ENCODE measurements at regions not wholly inside any gene's neighbourhood (a gene's known extent, or its start where the extent isn't known, plus 50 kb on each side); places are given as distances from the start of the nearest gene placed in this dataset.

- no peak for TF ChIP-seq CTCF (IDR thresholded peaks at IDR 0.05; ENCODE audit: borderline replicate concordance, insufficient read depth, low read depth, low read length)
These were observed 64.5 kb downstream of the COPS8 start for GRCh38 chr2:237150186-237150585.

DNA sequence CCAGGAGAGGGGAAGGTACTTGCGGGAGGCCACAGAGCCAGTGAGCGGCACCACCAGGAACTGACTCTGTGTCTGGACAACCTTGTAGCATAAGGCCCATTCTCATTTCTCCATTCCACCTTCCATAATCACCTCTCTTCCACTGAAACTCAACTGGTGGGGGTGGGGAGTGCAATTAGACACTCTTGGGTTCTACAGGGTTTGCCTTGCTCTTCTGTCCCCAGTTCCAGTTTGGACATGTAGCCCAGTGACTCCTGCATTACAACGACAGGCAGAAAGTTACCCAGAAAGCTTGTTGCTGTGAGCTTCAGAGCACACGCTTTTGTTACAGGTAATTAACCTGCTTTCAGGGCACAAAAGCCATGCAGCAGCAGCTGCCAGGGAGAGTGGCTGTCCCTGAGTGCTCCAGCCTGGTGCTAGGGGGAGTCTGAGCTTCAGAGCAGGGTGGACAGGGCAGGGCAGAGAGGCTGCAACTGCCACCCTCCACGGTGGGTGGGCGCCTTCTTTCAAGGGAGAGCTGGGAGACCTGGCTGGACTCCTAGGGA is 65.2 kb downstream of the COPS8 start:
- no peak overlapping the region for H3K4me3 ChIP-seq (ENCODE audit: low read depth, low read length)
- no peak for TF ChIP-seq CTCF (IDR thresholded peaks at IDR 0.05; ENCODE audit: borderline replicate concordance, insufficient read depth, low read depth, low read length)

More at GRCh38 chr2:237150186-237150585, 64.5 kb downstream of the COPS8 start:
- no peak overlapping the region for H3K4me3 ChIP-seq (ENCODE audit: low read depth, low read length)

DNA sequence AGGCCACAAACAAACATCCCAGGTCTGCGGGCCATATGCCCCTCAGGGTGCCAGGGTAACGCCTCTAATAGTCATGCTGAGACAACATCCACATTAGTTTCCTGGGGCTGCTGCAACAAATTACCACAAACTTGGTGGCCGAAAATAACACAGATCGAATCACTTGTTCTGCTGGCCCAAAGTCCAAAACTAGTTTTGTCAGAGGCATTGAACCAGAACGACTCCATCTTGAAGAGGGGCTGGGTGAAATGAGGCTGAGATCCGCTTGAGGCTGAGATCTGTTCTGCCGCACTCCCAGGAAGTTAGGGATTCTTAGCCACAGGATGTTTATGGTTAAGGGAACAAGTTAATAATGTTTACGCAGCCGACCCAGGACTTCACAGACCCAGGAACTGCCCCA is 66.7 kb downstream of the COPS8 start:
- TF ChIP-seq CTCF (IDR thresholded peaks at IDR 0.05; ENCODE audit: borderline replicate concordance, insufficient read depth, low read depth, low read length): no peak
- H3K4me3 ChIP-seq (ENCODE audit: low read depth, low read length): no peak overlapping the region

- no peak for TF ChIP-seq CTCF (IDR thresholded peaks at IDR 0.05; ENCODE audit: borderline replicate concordance, insufficient read depth, low read depth, low read length)
- H3K4me3 ChIP-seq (ENCODE audit: low read depth, low read length): no peak overlapping the region
These were observed 67.5 kb downstream of the COPS8 start for GRCh38 chr2:237153181-237153580.

DNA sequence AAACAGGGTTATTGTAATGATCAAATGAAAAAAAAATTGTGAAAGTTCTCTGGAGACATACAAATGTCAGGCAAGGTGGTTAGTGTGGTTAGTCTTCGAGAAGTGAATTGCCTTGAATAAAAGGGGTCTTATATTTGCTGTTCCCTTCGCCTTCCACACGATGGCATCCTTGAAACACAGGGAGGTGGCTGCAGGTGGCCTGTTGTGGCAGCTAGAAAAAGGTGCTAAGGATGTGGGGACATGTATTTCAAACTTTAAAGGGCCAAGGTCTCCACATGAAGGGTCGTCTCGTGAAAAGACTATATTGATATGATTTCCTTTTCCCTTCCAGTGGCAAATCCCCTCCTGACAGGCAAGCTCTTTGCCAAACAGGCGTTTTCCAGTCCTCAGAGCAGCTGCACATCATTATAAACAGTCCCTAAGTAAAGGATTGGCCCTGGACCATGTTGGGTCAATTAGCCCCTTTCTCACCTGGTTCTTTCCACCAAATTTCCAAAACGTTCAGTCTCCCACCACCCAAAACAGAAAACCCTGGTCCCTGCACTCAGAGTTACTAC is 68.5 kb downstream of the COPS8 start:
- H3K4me3 ChIP-seq (ENCODE audit: low read depth, low read length): no peak overlapping the region
- peak; percentile 75; the same call in 1 of the 2 replicates for TF ChIP-seq CTCF (IDR thresholded peaks at IDR 0.05; ENCODE audit: borderline replicate concordance, insufficient read depth, low read depth, low read length)

DNA sequence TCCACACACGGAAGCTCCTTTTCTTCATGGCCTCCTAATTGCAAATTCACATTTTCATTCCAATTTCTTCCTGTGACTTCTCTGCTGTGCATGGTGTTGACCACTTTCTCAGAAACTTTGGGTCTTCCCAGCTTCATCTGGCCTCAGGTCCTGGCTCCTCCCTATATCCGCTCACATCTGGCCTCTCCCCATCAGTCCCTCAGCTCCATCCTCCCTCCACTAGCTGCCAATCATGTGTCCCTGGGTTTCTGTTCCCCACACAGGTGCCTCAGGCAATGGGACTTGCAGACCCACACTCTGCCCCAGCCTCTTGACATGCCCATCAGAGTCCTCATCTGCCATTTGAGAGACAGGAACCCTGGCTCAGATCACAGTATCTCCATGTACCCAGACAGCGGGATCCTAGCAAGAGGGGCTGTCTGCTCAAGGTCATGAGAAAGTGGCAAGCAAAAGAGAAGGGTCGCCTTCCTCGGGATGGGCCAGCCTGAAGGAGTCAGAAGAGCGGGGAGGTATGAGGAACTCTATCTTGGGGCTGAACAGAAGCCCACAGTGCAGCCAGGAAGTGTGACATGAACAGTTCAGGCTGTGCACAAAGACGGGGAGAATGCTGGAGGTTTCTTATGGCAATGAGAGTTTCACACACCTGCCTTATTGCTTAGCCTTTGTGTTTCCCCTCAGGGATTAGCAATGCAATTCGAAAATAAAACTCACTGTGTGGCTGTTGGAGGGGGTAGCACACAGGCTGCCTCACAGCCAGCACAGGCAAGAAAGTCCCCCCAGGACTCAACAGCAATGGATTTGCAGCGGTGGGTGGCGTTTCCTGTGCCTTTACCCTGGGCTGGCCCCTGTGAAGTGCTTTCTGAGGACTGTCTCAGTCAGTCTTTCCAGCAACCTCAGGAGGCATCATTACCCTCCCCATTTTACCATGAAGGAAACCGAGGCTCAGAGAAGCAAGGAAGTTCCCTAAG is 69.5 kb downstream of the COPS8 start:
- TF ChIP-seq CTCF (IDR thresholded peaks at IDR 0.05; ENCODE audit: borderline replicate concordance, insufficient read depth, low read depth, low read length): no peak
- H3K4me3 ChIP-seq (ENCODE audit: low read depth, low read length): no peak overlapping the region

Data from GM12875 (cell line).